ENCODE measurements at regions not wholly inside any gene's neighbourhood (a gene's known extent, or its start where the extent isn't known, plus 50 kb on each side); places are given as distances from the start of the nearest gene placed in this dataset.
A peak's percentile ranks its signal among the peaks of the same experiment; 100 is the strongest.

- no peak for DNase-seq
Measured at GRCh38 chr2:195495351-195495750, 161.7 kb upstream of the SLC39A10 start.

GRCh38 chr2:195494451-195494850, 162.6 kb upstream of the SLC39A10 start:
- DNase-seq, result peak; percentile 22

GRCh38 chr2:195493416-195493815, 163.6 kb upstream of the SLC39A10 start:
- DNase-seq, result no peak

- no peak for DNase-seq
Measured at GRCh38 chr2:195490319-195490718, 166.7 kb upstream of the SLC39A10 start.

- no peak for DNase-seq
Measured at GRCh38 chr2:195489101-195489500, 167.9 kb upstream of the SLC39A10 start.

GRCh38 chr2:195488567-195488966, 168.5 kb upstream of the SLC39A10 start:
- DNase-seq, result no peak

GRCh38 chr2:195486987-195487644, 169.9 kb upstream of the SLC39A10 start:
- peak; percentile 70 for DNase-seq

- DNase-seq, result peak; percentile 10
Measured at GRCh38 chr2:195486520-195486919, 170.5 kb upstream of the SLC39A10 start.

- DNase-seq, result no peak
Measured at GRCh38 chr2:195482010-195482409, 175.0 kb upstream of the SLC39A10 start.

- DNase-seq, result no peak
Measured at GRCh38 chr2:195480121-195480520, 176.9 kb upstream of the SLC39A10 start.

- no peak for DNase-seq
Measured at GRCh38 chr2:195479407-195479806, 177.6 kb upstream of the SLC39A10 start.

GRCh38 chr2:195477996-195478382, 179.0 kb upstream of the SLC39A10 start:
- DNase-seq, result no peak

- DNase-seq, result peak; percentile 79
Measured at GRCh38 chr2:195477248-195477995, 179.6 kb upstream of the SLC39A10 start.

GRCh38 chr2:195475336-195475735, 181.7 kb upstream of the SLC39A10 start:
- DNase-seq, result no peak

- DNase-seq, result no peak
Measured at GRCh38 chr2:195473862-195474261, 183.2 kb upstream of the SLC39A10 start.

GRCh38 chr2:195472501-195473234, 184.4 kb upstream of the SLC39A10 start:
- no peak for DNase-seq

GRCh38 chr2:195471807-195472206, 185.2 kb upstream of the SLC39A10 start:
- DNase-seq, result no peak

GRCh38 chr2:195471163-195471562, 185.9 kb upstream of the SLC39A10 start:
- no peak for DNase-seq

GRCh38 chr2:195470622-195471021, 186.4 kb upstream of the SLC39A10 start:
- DNase-seq, result no peak

- DNase-seq, result no peak
Measured at GRCh38 chr2:195468771-195469170, 188.3 kb upstream of the SLC39A10 start.

- no peak for DNase-seq
Measured at GRCh38 chr2:195466427-195466826, 190.6 kb upstream of the SLC39A10 start.

- DNase-seq, result no peak
Measured at GRCh38 chr2:195461010-195461409, 196.0 kb upstream of the SLC39A10 start.

- peak; percentile 33 for DNase-seq
Measured at GRCh38 chr2:195458936-195459335, 198.1 kb upstream of the SLC39A10 start.

- DNase-seq, result no peak
Measured at GRCh38 chr2:195457873-195458272, 199.2 kb upstream of the SLC39A10 start.

Data from fibroblast of skin of back (primary cell).